ENCODE measurements at regions not wholly inside any gene's neighbourhood (a gene's known extent, or its start where the extent isn't known, plus 50 kb on each side); places are given as distances from the start of the nearest gene placed in this dataset.

DNA sequence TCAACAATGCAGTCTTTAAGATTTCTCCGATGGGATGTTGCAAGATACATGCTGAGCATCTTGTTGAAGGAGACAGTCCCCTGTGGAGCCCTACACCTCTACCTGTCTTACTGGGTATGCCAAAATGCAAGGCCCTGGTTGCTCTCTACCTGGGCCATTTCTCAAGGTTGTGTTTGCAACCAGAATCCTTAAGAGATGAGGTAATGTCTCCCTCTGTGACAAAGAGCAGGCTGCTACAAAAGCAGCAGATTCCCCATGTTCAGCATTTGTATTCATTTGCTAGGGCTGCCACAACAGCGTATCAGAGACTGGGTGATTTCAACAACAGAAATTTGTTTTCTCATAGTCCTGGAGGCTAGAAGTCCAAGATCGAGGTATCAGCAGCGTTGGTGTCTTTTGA lies 138.4 kb upstream of the RPS23 start:
- TF ChIP-seq, protein P1, sequence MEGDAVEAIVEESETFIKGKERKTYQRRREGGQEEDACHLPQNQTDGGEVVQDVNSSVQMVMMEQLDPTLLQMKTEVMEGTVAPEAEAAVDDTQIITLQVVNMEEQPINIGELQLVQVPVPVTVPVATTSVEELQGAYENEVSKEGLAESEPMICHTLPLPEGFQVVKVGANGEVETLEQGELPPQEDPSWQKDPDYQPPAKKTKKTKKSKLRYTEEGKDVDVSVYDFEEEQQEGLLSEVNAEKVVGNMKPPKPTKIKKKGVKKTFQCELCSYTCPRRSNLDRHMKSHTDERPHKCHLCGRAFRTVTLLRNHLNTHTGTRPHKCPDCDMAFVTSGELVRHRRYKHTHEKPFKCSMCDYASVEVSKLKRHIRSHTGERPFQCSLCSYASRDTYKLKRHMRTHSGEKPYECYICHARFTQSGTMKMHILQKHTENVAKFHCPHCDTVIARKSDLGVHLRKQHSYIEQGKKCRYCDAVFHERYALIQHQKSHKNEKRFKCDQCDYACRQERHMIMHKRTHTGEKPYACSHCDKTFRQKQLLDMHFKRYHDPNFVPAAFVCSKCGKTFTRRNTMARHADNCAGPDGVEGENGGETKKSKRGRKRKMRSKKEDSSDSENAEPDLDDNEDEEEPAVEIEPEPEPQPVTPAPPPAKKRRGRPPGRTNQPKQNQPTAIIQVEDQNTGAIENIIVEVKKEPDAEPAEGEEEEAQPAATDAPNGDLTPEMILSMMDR (IDR thresholded peaks at IDR 0.05; ENCODE audit: borderline replicate concordance, extremely low read depth, low read length, poor library complexity, severe bottlenecking): no peak
- no peak for TF ChIP-seq EZH2 (IDR thresholded peaks at IDR 0.05; ENCODE audit: borderline replicate concordance, low read depth, low read length, severe bottlenecking)

All from DND-41 (cell line).